ENCODE measurements at regions not wholly inside any gene's neighbourhood (a gene's known extent, or its start where the extent isn't known, plus 50 kb on each side); places are given as distances from the start of the nearest gene placed in this dataset.

GRCh38 chr7:18177129-18177814 is 149.6 kb upstream of the PRPS1L1 start (continued):
- TF ChIP-seq PBX3 (IDR thresholded peaks at IDR 0.05; ENCODE audit: insufficient replicate concordance, low read depth, low read length) (no peak), NFXL1 (IDR thresholded peaks at IDR 0.05; ENCODE audit: borderline replicate concordance) (no peak), PAX8 (IDR thresholded peaks at IDR 0.05) (no peak)
- TF ChIP-seq, protein P1, sequence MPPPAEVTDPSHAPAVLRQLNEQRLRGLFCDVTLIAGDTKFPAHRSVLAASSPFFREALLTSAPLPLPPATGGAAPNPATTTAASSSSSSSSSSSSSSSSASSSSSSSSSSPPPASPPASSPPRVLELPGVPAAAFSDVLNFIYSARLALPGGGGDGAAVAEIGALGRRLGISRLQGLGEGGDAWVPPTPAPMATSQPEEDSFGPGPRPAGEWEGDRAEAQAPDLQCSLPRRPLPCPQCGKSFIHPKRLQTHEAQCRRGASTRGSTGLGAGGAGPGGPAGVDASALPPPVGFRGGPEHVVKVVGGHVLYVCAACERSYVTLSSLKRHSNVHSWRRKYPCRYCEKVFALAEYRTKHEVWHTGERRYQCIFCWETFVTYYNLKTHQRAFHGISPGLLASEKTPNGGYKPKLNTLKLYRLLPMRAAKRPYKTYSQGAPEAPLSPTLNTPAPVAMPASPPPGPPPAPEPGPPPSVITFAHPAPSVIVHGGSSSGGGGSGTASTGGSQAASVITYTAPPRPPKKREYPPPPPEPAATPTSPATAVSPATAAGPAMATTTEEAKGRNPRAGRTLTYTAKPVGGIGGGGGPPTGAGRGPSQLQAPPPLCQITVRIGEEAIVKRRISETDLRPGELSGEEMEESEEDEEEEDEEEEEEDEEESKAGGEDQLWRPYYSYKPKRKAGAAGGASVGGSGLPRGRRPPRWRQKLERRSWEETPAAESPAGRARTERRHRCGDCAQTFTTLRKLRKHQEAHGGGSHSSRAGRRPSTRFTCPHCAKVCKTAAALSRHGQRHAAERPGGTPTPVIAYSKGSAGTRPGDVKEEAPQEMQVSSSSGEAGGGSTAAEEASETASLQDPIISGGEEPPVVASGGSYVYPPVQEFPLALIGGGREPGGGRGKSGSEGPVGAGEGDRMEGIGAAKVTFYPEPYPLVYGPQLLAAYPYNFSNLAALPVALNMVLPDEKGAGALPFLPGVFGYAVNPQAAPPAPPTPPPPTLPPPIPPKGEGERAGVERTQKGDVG (CRISPR knock-in tag; IDR thresholded peaks at IDR 0.05) = no peak

DNA sequence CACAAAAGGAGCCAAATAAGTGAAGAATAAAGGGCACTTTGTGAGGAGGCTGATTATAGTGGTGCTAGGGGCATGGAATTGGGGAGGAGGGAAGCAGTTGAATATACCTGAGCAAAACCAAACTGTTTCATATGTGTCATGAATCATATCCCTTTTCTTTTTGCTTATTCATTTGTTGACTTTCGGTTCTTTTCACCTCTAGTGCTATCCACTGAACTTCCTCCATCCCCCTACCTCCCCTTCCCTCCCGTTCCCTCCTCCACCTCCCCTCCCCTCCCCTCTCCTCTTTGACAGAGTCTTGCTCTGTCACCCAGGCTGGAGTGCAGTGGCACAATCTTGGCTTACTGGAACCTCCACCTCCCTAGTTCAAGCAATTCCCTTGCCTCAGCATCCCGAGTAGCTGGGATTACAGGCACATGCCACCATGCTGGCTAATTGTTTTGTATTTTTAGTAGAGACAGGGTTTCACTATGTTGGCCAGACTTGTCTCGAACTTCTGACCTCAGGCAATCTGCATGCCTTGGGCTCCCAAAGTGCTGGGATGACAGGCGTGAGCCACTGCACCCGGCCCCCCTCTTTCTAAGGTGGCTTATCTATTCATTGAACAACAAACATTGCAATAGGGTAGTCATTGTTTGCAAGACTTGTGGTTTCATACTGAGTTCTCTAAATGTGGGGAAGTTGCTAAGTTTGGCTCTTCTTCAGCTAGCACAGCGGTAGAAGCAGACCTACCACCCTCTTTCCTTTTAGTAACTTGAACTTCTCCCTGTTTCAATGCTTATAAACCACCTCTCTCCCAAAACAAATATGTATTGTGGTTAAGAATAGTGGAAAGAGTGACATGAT is 150.4 kb upstream of the PRPS1L1 start:
- peak overlapping the region; percentile 39; the same call in 1 of the 2 replicates for H3K4me3 ChIP-seq
- TF ChIP-seq NFIC (IDR thresholded peaks at IDR 0.05; ENCODE audit: low read depth, low read length) (peak; percentile 49), RELA (IDR thresholded peaks at IDR 0.05; ENCODE audit: borderline replicate concordance, partially characterized antibody) (no peak), RUNX3 (IDR thresholded peaks at IDR 0.05; ENCODE audit: low read length) (peak; percentile 89), CEBPB (IDR thresholded peaks at IDR 0.05; ENCODE audit: borderline replicate concordance in 1 of 2, low read depth in 2 of 2, low read length in 2 of 2) (peak in 1 of 2 experiments; percentile 54; a peak in 1 of 4 replicates), MEF2B (IDR thresholded peaks at IDR 0.05; ENCODE audit: partially characterized antibody, poor library complexity, severe bottlenecking) (peak; percentile 61), JUND (IDR thresholded peaks at IDR 0.05; ENCODE audit: low read depth, low read length) (no peak), MEF2A (IDR thresholded peaks at IDR 0.05; ENCODE audit: insufficient read depth, low read depth, low read length) (peak; percentile 19; the same call in 1 of the 2 replicates), GATAD2B (conservative IDR thresholded peaks at IDR 0.05; ENCODE audit: low read depth) (no peak), ZZZ3 (IDR thresholded peaks at IDR 0.05; ENCODE audit: control insufficient read depth, insufficient read length, low read depth) (no peak), JUNB (IDR thresholded peaks at IDR 0.05) (peak; percentile 59)
- TF ChIP-seq, protein P2, sequence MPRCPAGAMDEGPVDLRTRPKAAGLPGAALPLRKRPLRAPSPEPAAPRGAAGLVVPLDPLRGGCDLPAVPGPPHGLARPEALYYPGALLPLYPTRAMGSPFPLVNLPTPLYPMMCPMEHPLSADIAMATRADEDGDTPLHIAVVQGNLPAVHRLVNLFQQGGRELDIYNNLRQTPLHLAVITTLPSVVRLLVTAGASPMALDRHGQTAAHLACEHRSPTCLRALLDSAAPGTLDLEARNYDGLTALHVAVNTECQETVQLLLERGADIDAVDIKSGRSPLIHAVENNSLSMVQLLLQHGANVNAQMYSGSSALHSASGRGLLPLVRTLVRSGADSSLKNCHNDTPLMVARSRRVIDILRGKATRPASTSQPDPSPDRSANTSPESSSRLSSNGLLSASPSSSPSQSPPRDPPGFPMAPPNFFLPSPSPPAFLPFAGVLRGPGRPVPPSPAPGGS (IDR thresholded peaks at IDR 0.05; ENCODE audit: borderline replicate concordance, insufficient read depth, low read depth, low read length, poor library complexity, severe bottlenecking) = peak; percentile 35

More for the DNA sequence above, 150.4 kb upstream of the PRPS1L1 start:
- in situ Hi-C loops (cut with MboI) (no loop called here), intact Hi-C loops (cut with micrococcal nuclease; ENCODE audit: unreplicated experiment) (no loop called here)
- BruUV-seq (replicated peaks) = no TSS peak
- POLR2A ChIA-PET = no interaction called here
- RAD21 ChIA-PET (ENCODE audit: unreplicated experiment) = no interaction called here
- Histone ChIP-seq H2AFZ (ENCODE audit: control insufficient read depth, low read depth, low read length) (no peak overlapping the region), H3K4me1 (ENCODE audit: control insufficient read depth, insufficient read depth, low read length) (peaks cover 14% of the 10 kb centered on the region), H3K27me3 (replicated peaks in 1 of 2; ENCODE audit: control insufficient read depth in 2 of 2, insufficient read depth in 2 of 2, low read length in 1 of 2) (no peaks in the 10 kb centered on the region; a peak in 2 of 4 replicates), H4K20me1 (ENCODE audit: control insufficient read depth, insufficient read depth) (no peaks in the 10 kb centered on the region), H3K27ac (ENCODE audit: control insufficient read depth, insufficient read depth) (peak overlapping the region; percentile 17; the same call in 1 of the 2 replicates), H3K9ac (ENCODE audit: control insufficient read depth, insufficient read depth, low read length) (no peak overlapping the region), H3K79me2 (ENCODE audit: control insufficient read depth, insufficient read depth, low read length) (no peaks in the 10 kb centered on the region), H3K36me3 (ENCODE audit: control insufficient read depth in 2 of 2, insufficient read depth in 2 of 2, low read length in 1 of 2) (no peaks in the 10 kb centered on the region), H3K4me2 (ENCODE audit: control insufficient read depth, insufficient read depth) (peak overlapping the region; percentile 36), H3K9me3 (replicated peaks; ENCODE audit: control insufficient read depth, insufficient read depth, low read length) (no peaks in the 10 kb centered on the region)
- under 1% methylated on average over 6 of the region's 7 CpGs for whole genome bisulfite sequencing (ENCODE audit: insufficient coverage, insufficient replicate concordance, low lambda C conversion rate, missing lambda C conversion rate)
- CTCF ChIA-PET = no interaction called here
- ATAC-seq (peak; percentile 91), FAIRE-seq (peak; percentile 73), DNase-seq (ENCODE audit: low read depth, low spot score) (peak; percentile 53)
- SMC1A ChIA-PET (ENCODE audit: uncharacterized antibody, unreplicated experiment) = interaction anchor here (0.6 kb wide), 1 partner anchor 191 kb away, joined by 3 read pairs; no protein-coding TSS in a partner anchor
